A172 (cell line): ENCODE measurements at regions not wholly inside any gene's neighbourhood (a gene's known extent, or its start where the extent isn't known, plus 50 kb on each side); places are given as distances from the start of the nearest gene placed in this dataset.

Experiments used
- DNase-seq: peaks from one replicate; pipeline ENCODE4 v3.0.0-alpha.2; 2015; ENCODE audit warnings: low spot score

DNA sequence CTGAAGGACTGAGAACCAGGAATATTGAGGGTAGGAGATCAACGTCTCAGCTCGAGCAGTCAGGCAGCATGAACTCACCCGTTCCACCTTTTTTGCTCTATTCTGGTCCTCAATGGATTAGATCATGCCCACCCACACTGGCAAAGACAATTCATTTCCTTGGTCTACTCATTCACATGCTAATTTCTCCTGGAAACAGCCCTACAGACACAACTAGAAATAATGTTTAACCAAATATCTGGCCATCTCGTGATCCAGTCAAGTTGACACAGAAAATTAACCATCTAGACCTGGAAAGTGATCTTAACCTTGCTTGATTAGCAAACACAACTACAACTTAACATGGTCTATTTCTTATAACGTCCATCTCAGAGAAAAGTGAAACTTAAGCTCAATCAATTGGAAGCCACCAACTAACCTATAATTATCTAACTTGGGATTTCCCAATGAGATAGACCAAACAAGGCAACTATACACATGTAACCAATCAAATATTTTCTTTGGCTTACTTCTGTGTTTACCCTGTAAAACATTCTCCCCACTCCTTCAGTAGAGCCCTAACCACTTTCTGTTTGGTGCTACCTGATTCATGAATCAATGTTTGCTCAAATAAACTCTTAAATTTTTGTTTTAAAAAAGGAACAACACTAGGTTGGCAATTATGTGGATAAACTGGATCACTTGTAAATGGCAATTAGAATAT lies 69.7 kb upstream of the MAMLD1 start:
- DNase-seq, result no peak

GRCh38 chrX:150298841-150299551 lies 64.1 kb upstream of the MAMLD1 start:
- peak; percentile 18 for DNase-seq

GRCh38 chrX:150299579-150299978 lies 63.5 kb upstream of the MAMLD1 start:
- DNase-seq, result no peak

- no peak for DNase-seq
These were observed 59.6 kb upstream of the MAMLD1 start for GRCh38 chrX:150303386-150304097.

DNA sequence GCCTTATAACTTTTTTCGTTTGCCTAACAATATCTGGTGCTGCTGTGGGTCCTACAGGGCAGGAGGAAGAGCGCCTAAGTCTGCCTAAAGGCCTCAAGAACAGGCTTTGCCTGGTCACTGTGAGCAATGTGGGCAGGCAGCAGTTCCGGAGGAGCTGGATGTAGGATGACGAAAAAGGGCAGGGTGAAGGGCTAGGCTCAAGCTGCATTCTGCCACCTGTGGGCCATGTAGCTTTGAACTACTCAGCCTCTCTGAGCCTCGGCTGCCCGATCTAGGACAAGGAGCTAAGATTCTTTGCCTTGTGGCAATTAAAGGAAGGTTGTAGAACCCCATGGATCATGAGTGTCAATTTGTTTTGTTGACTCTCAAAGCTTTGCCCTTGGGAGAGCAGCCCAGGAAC lies 57.1 kb upstream of the MAMLD1 start:
- no peak for DNase-seq

GRCh38 chrX:150308041-150308440 lies 55.1 kb upstream of the MAMLD1 start:
- DNase-seq, result no peak

DNA sequence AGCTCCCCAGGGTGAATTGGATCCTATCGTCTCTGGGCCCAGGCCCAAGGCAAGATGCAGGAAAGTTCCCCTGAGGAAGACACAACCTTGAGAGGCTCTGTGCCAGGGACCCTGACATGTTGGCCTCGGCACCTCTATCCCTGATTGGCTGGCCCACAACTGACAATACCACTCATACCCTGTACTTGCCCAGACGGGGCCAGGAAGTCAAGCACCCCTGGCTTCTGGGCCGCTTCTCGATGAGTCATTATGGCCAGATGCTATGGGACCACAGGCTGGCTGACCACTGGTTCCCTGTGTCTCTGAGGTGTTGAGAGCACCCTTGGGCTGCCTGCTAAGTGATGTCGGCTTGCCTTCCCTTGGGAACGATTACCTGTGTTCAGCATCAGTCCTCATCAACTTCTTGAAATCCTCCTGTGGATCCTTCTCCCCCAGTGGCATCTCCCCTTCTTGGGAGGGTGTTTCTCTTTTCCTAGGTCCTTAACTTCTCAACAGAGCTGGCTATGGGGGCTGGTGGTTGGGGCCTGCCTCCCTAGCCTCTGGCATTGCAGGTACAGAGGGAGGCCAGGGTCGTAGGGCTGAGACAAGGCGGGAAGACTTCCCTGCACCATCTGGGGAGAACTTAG lies 54.5 kb upstream of the MAMLD1 start:
- DNase-seq, result no peak

- DNase-seq, result no peak
These were observed 52.7 kb upstream of the MAMLD1 start for GRCh38 chrX:150310417-150310816.

DNA sequence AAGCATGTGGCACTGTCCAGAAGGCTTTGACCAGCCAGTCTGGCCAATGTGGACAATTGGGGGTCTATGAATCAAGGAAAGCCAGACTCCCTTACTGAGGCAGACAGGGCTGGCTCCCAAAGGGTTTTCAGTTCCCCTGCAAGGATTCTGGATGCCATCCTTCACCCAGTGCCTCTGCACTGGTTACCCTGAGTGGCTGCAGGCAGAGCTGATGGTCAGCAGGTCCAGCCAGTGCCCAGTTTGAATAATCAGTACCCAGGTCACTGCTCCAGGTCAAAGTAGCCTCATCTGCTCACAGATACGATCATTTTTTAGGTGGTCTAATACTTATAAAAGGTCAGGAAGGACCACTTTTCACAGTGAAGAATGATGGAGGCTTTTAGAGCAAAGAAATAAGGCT lies 52.2 kb upstream of the MAMLD1 start:
- no peak for DNase-seq

GRCh38 chrX:150312931-150313330 lies 50.2 kb upstream of the MAMLD1 start:
- no peak for DNase-seq
